ENCODE measurements at regions not wholly inside any gene's neighbourhood (a gene's known extent, or its start where the extent isn't known, plus 50 kb on each side); places are given as distances from the start of the nearest gene placed in this dataset.

DNA sequence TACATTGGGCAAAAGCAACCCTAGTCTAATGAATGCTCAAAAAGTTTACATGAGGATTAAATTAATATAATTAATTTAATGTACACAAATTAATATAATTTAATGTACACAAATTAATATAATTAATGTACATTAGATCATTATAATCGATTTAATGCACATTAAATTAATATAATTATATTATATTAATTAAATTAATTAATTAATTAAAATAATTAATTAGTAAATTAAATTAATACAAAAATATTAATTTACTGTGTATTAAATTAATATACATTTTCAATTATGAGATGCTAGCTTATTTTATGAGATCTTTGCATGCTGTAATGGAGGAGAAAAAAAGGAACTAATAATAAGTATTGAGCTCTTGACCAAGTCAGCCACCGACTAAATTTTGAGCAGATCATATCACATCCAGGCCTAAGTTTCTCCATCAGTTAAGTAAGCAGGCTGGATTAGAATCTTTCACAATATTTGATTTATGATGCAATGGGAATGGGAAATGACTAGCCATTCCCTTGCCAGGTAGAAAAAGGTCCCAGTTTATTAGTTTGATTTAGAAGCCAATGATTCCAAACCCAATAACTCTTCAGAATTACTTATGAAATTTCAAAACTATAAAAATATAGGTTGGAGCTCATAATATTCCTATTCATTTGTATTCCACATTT is 533.4 kb upstream of the GRIA1 start:
- intact Hi-C loops (cut with DNase I) = no loop called here
- H3K4me1 ChIP-seq = no peaks in the 10 kb centered on the region

DNA sequence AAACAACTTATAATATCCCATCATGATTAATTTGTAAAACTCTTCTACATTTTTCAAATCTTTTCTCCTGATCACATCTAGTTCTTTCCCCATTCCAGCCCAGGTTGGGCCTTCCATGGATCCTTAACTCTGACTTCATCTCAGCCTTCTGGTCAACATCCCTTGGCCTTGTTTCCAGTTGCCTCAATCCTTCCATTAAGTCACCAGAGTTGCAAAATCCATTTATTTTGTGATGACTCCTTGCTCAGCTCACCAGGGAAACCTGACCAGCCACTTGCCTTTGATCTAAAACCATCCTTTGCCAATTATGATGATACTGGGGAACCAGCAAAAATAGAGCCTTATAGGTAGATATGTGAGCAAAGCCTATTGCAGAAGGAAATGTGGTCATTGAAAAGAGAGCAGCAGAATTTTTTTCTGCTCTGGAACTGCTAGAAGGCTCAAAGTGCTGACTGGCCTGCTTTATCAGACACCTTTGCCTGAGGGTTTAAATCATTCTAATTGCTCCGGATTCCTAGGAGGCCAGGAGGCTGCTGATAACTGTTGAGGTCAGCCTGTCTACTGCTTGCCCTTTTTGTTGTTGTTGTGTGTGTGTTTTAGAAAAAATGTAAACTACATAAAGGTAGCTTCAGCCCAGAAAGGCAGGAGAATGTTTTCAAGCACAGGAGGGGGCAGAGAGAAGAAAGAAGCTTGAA is 512.2 kb upstream of the GRIA1 start:
- intact Hi-C loops (cut with DNase I) = no loop called here
- no peaks in the 10 kb centered on the region for H3K36me3 ChIP-seq
- 69% methylated on average over 1 of the region's 1 CpG for WGBS

More for the DNA sequence above, 533.4 kb upstream of the GRIA1 start:
- Histone ChIP-seq H3K27me3 (no peaks in the 10 kb centered on the region), H3K27ac (replicated peaks in 1 of 4) (no peak overlapping the region), H3K4me3 (no peak overlapping the region), H3K9me3 (no peaks in the 10 kb centered on the region), H3K36me3 (no peaks in the 10 kb centered on the region)
- no peak for DNase-seq (ENCODE audit: extremely low spot score)
- 76% methylated on average over 2 of the region's 2 CpGs for WGBS
- TF ChIP-seq POLR2AphosphoS5 (IDR thresholded peaks at IDR 0.05) = no peak
- TF ChIP-seq, protein P1, sequence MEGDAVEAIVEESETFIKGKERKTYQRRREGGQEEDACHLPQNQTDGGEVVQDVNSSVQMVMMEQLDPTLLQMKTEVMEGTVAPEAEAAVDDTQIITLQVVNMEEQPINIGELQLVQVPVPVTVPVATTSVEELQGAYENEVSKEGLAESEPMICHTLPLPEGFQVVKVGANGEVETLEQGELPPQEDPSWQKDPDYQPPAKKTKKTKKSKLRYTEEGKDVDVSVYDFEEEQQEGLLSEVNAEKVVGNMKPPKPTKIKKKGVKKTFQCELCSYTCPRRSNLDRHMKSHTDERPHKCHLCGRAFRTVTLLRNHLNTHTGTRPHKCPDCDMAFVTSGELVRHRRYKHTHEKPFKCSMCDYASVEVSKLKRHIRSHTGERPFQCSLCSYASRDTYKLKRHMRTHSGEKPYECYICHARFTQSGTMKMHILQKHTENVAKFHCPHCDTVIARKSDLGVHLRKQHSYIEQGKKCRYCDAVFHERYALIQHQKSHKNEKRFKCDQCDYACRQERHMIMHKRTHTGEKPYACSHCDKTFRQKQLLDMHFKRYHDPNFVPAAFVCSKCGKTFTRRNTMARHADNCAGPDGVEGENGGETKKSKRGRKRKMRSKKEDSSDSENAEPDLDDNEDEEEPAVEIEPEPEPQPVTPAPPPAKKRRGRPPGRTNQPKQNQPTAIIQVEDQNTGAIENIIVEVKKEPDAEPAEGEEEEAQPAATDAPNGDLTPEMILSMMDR (IDR thresholded peaks at IDR 0.05) = no peak
- TF ChIP-seq POLR2A (IDR thresholded peaks at IDR 0.05; ENCODE audit: low read depth) = no peak
- no peak for TF ChIP-seq EP300 (IDR thresholded peaks at IDR 0.05)

DNA sequence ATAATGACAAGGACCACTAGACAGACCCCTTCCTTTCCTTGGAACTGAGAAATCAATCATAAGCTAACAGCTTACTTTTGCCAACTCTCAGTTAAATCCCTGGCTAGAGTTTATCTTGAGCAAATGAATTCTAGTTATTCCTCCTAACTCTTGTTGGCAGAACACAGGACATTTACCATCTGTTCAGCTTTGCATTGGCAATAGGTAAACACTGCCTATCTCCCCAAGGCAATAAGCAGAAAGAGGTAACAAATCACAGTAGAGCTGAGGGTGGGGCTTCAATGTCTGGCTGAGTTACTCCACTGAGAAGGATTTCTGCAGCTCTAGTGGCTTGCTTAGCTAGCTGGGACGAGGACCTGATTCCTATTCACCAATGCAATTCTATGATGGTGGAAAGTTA is 503.3 kb upstream of the GRIA1 start:
- Histone ChIP-seq H3K4me1 (peaks cover 0 to 4% (median 0%) of the 10 kb centered on the region in 4 donors), H3K36me3 (no peaks in the 10 kb centered on the region), H3K27me3 (no peaks in the 10 kb centered on the region), H3K4me3 (no peak overlapping the region), H3K27ac (replicated peaks in 1 of 4) (no peak overlapping the region), H3K9me3 (no peaks in the 10 kb centered on the region)
- TF ChIP-seq POLR2A (IDR thresholded peaks at IDR 0.05; ENCODE audit: low read depth) = no peak
- TF ChIP-seq, protein P1 (IDR thresholded peaks at IDR 0.05) = no peak
- TF ChIP-seq EP300 (IDR thresholded peaks at IDR 0.05) = no peak
- no peak for TF ChIP-seq POLR2AphosphoS5 (IDR thresholded peaks at IDR 0.05)
- intact Hi-C loops (cut with DNase I) = no loop called here
- no peak for DNase-seq (ENCODE audit: extremely low spot score)
- WGBS = 35% methylated on average over 1 of the region's 1 CpG

More for the DNA sequence above, 512.2 kb upstream of the GRIA1 start:
- TF ChIP-seq POLR2A (IDR thresholded peaks at IDR 0.05; ENCODE audit: low read depth) (no peak), EP300 (IDR thresholded peaks at IDR 0.05) (no peak), POLR2AphosphoS5 (IDR thresholded peaks at IDR 0.05) (no peak)
- TF ChIP-seq, protein P1 (IDR thresholded peaks at IDR 0.05) = no peak
- Histone ChIP-seq H3K9me3 (peaks cover 0 to 8% (median 0%) of the 10 kb centered on the region in 4 donors), H3K27me3 (no peaks in the 10 kb centered on the region), H3K4me3 (no peak overlapping the region), H3K4me1 (no peaks in the 10 kb centered on the region), H3K27ac (replicated peaks in 1 of 4) (no peak overlapping the region)
- no peak for DNase-seq (ENCODE audit: extremely low spot score)

DNA sequence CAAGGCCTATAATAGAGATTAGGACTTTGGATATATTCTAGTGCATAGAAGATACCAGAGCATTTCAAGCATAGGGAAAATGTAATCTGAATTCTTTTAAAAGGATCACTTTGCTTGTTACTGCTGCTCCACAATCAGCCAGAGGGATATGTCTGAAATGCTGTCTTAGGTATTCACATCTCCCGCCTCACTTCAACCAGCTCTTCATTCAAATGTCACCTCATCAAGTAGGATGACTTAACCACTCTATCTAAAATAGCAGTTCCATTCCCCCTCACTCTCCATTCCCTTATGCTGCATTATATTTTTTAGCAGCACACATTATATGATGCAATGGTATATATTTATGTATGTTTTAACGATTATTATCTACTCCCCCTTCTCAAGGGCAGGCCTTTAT is 500.3 kb upstream of the GRIA1 start:
- no peaks in the 10 kb centered on the region for H3K36me3 ChIP-seq
- no peak overlapping the region for H3K27ac ChIP-seq (replicated peaks in 1 of 4)
- TF ChIP-seq, protein P1 (IDR thresholded peaks at IDR 0.05) = no peak
- TF ChIP-seq POLR2AphosphoS5 (IDR thresholded peaks at IDR 0.05) (no peak), POLR2A (IDR thresholded peaks at IDR 0.05; ENCODE audit: low read depth) (no peak), EP300 (IDR thresholded peaks at IDR 0.05) (no peak)
- intact Hi-C loops (cut with DNase I) = no loop called here
- 81% methylated on average over 2 of the region's 2 CpGs for WGBS
- peaks cover 0 to 4% (median 0%) of the 10 kb centered on the region in 4 donors for H3K4me1 ChIP-seq
- DNase-seq (ENCODE audit: extremely low spot score) = no peak
- no peaks in the 10 kb centered on the region for H3K9me3 ChIP-seq
- no peaks in the 10 kb centered on the region for H3K27me3 ChIP-seq
- H3K4me3 ChIP-seq = no peak overlapping the region
